ENCODE measurements at regions not wholly inside any gene's neighbourhood (a gene's known extent, or its start where the extent isn't known, plus 50 kb on each side); places are given as distances from the start of the nearest gene placed in this dataset.

- Histone ChIP-seq H3K9me3 (replicated peaks in 1 of 11) (peaks cover 0 to 13% (median 0%) of the 10 kb centered on the region in 11 experiments; a peak in 1 of 22 replicates), H3K27me3 (no peaks in the 10 kb centered on the region), H3K4me2 (no peak overlapping the region), H3K27ac (no peak overlapping the region), H3K36me3 (no peaks in the 10 kb centered on the region), H3K4me1 (peaks cover 30 to 57% (median 42%) of the 10 kb centered on the region in 10 experiments), H4K20me1 (no peaks in the 10 kb centered on the region), H3K9ac (no peak overlapping the region), H3K4me3 (no peak overlapping the region)
- TF ChIP-seq Cebpa-rat (IDR thresholded peaks at IDR 0.05) = no peak
Observed at GRCh38 chr7:24137338-24137737, 146.7 kb upstream of the NPY start.

GRCh38 chr7:24138343-24138742 lies 145.6 kb upstream of the NPY start:
- H3K9ac ChIP-seq = no peak overlapping the region
- H3K9me3 ChIP-seq (replicated peaks in 1 of 11) = peaks cover 0 to 7% (median 0%) of the 10 kb centered on the region in 11 experiments; a peak in 1 of 22 replicates
- no peak overlapping the region for H3K27ac ChIP-seq
- H3K4me2 ChIP-seq = no peak overlapping the region
- H3K27me3 ChIP-seq = no peaks in the 10 kb centered on the region
- TF ChIP-seq Cebpa-rat (IDR thresholded peaks at IDR 0.05) = no peak
- H4K20me1 ChIP-seq = no peaks in the 10 kb centered on the region
- no peaks in the 10 kb centered on the region for H3K36me3 ChIP-seq
- H3K4me3 ChIP-seq = no peak overlapping the region
- peaks cover 24 to 47% (median 37%) of the 10 kb centered on the region in 10 experiments for H3K4me1 ChIP-seq

- H3K27me3 ChIP-seq = no peaks in the 10 kb centered on the region
Observed at GRCh38 chr7:24140001-24140400, 144.0 kb upstream of the NPY start.

GRCh38 chr7:24141874-24142509 lies 142.0 kb upstream of the NPY start:
- no peak overlapping the region for H3K9ac ChIP-seq
- no peaks in the 10 kb centered on the region for H3K36me3 ChIP-seq
- no peak overlapping the region for H3K27ac ChIP-seq
- no peaks in the 10 kb centered on the region for H4K20me1 ChIP-seq
- no peak for TF ChIP-seq Cebpa-rat (IDR thresholded peaks at IDR 0.05)
- H3K4me2 ChIP-seq = no peak overlapping the region
- no peaks in the 10 kb centered on the region for H3K9me3 ChIP-seq (replicated peaks in 1 of 11)
- H3K4me3 ChIP-seq = no peak overlapping the region
- no peaks in the 10 kb centered on the region for H3K27me3 ChIP-seq
- H3K4me1 ChIP-seq = peaks cover 0 to 14% (median 10%) of the 10 kb centered on the region in 10 experiments; a peak in 15 of 20 replicates

More at GRCh38 chr7:24140001-24140400, 144.0 kb upstream of the NPY start:
- Histone ChIP-seq H3K4me1 (peaks cover 8 to 31% (median 21%) of the 10 kb centered on the region in 10 experiments), H3K27ac (no peak overlapping the region), H4K20me1 (no peaks in the 10 kb centered on the region), H3K4me2 (peak overlapping the region in 1 of 11 experiments; percentile 29; a peak in 2 of 22 replicates), H3K9me3 (replicated peaks in 1 of 11) (0 out of 22 replicates have a peak, but pooled peaks cover 0 to 1% (median 0%) of the 10 kb centered on the region in 11 experiments), H3K4me3 (no peak overlapping the region), H3K36me3 (no peaks in the 10 kb centered on the region), H3K9ac (no peak overlapping the region)
- no peak for TF ChIP-seq Cebpa-rat (IDR thresholded peaks at IDR 0.05)

GRCh38 chr7:24143547-24143946 lies 140.4 kb upstream of the NPY start:
- no peak for TF ChIP-seq Cebpa-rat (IDR thresholded peaks at IDR 0.05)
- Histone ChIP-seq H3K4me1 (peaks cover 0 to 14% (median 10%) of the 10 kb centered on the region in 10 experiments; a peak in 15 of 20 replicates), H3K27me3 (no peaks in the 10 kb centered on the region), H4K20me1 (no peaks in the 10 kb centered on the region), H3K9ac (no peak overlapping the region), H3K4me2 (no peak overlapping the region), H3K27ac (no peak overlapping the region), H3K9me3 (replicated peaks in 1 of 11) (no peaks in the 10 kb centered on the region), H3K4me3 (no peak overlapping the region), H3K36me3 (no peaks in the 10 kb centered on the region)

- H3K36me3 ChIP-seq = no peaks in the 10 kb centered on the region
- no peak overlapping the region for H3K27ac ChIP-seq
- H3K4me3 ChIP-seq = no peak overlapping the region
- H3K27me3 ChIP-seq = no peaks in the 10 kb centered on the region
- peaks cover 22 to 31% (median 29%) of the 10 kb centered on the region in 11 experiments for H3K9me3 ChIP-seq (replicated peaks in 1 of 11)
- H3K9ac ChIP-seq = no peak overlapping the region
- TF ChIP-seq Cebpa-rat (IDR thresholded peaks at IDR 0.05) = no peak
- peaks cover 0 to 8% (median 0%) of the 10 kb centered on the region in 10 experiments; a peak in 4 of 20 replicates for H3K4me1 ChIP-seq
- H3K4me2 ChIP-seq = no peak overlapping the region
- no peaks in the 10 kb centered on the region for H4K20me1 ChIP-seq
Observed at GRCh38 chr7:24151944-24152343, 132.0 kb upstream of the NPY start.

- peaks cover 22 to 31% (median 29%) of the 10 kb centered on the region in 11 experiments for H3K9me3 ChIP-seq (replicated peaks in 1 of 11)
- no peak overlapping the region for H3K4me3 ChIP-seq
- no peak for TF ChIP-seq Cebpa-rat (IDR thresholded peaks at IDR 0.05)
- no peaks in the 10 kb centered on the region for H3K36me3 ChIP-seq
- H3K4me1 ChIP-seq = peaks cover 0 to 8% (median 0%) of the 10 kb centered on the region in 10 experiments; a peak in 4 of 20 replicates
- H3K27me3 ChIP-seq = no peaks in the 10 kb centered on the region
- no peak overlapping the region for H3K9ac ChIP-seq
- no peaks in the 10 kb centered on the region for H4K20me1 ChIP-seq
- no peak overlapping the region for H3K27ac ChIP-seq
- H3K4me2 ChIP-seq = no peak overlapping the region
Observed at GRCh38 chr7:24152356-24152755, 131.6 kb upstream of the NPY start.

GRCh38 chr7:24152877-24153472 lies 131.0 kb upstream of the NPY start:
- H3K27me3 ChIP-seq = no peaks in the 10 kb centered on the region
- H3K4me1 ChIP-seq = peaks cover 0 to 8% (median 0%) of the 10 kb centered on the region in 10 experiments; a peak in 4 of 20 replicates
- no peak overlapping the region for H3K4me2 ChIP-seq
- H3K27ac ChIP-seq = no peak overlapping the region
- no peaks in the 10 kb centered on the region for H4K20me1 ChIP-seq
- H3K36me3 ChIP-seq = no peaks in the 10 kb centered on the region
- peaks cover 22 to 31% (median 29%) of the 10 kb centered on the region in 11 experiments for H3K9me3 ChIP-seq (replicated peaks in 1 of 11)
- no peak overlapping the region for H3K4me3 ChIP-seq
- no peak for TF ChIP-seq Cebpa-rat (IDR thresholded peaks at IDR 0.05)
- H3K9ac ChIP-seq = no peak overlapping the region

GRCh38 chr7:24157666-24158065 lies 126.3 kb upstream of the NPY start:
- no peaks in the 10 kb centered on the region for H4K20me1 ChIP-seq
- H3K27me3 ChIP-seq = no peaks in the 10 kb centered on the region
- no peaks in the 10 kb centered on the region for H3K36me3 ChIP-seq
- no peak overlapping the region for H3K9ac ChIP-seq
- H3K9me3 ChIP-seq (replicated peaks in 1 of 11) = peaks cover 0 to 3% (median 0%) of the 10 kb centered on the region in 11 experiments; a peak in 2 of 22 replicates
- no peak overlapping the region for H3K27ac ChIP-seq
- no peak for TF ChIP-seq Cebpa-rat (IDR thresholded peaks at IDR 0.05)
- no peak overlapping the region for H3K4me2 ChIP-seq
- no peak overlapping the region for H3K4me3 ChIP-seq
- H3K4me1 ChIP-seq = peaks cover 0 to 8% (median 0%) of the 10 kb centered on the region in 10 experiments; a peak in 4 of 20 replicates

Measured in BLaER1 treated with 17β-estradiol and CSF1 and Interleukin-3, amounts not matched to agents 10 nM and 100 nM (cell line).